C4-2B (cell line): ENCODE measurements at regions not wholly inside any gene's neighbourhood (a gene's known extent, or its start where the extent isn't known, plus 50 kb on each side); places are given as distances from the start of the nearest gene placed in this dataset.

Experiments used
- ZFX ChIP-seq: fragments of 450-650 bp; IDR thresholded peaks from 2 replicates; pipeline ENCODE4 v1.6.1; 2017
- TF ChIP-seq, protein P1 (sequence below): fragments of 450-650 bp; conservative IDR thresholded peaks from 2 replicates; pipeline ENCODE4 v1.5.1; 2017; ENCODE audit warnings: mild to moderate bottlenecking

DNA sequence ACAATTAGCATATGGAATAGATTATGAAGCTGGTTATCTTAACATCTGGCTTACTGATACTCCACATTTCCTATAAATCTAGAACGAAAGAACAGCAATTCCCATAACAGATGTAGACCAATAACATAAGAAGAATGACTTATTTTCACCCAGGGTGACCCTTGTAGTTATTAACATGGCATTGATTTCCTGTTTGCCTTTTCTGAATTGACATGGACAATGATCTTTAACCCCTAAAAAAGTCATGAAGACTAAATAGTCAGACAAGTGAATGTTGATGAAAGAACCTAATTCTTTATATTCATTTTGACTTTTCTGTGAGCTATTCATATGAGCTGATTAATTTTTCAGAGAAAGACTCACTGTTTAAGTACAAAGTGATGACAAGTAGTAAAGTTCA, 175.3 kb upstream of the CD180 start:
- TF ChIP-seq, protein P1, sequence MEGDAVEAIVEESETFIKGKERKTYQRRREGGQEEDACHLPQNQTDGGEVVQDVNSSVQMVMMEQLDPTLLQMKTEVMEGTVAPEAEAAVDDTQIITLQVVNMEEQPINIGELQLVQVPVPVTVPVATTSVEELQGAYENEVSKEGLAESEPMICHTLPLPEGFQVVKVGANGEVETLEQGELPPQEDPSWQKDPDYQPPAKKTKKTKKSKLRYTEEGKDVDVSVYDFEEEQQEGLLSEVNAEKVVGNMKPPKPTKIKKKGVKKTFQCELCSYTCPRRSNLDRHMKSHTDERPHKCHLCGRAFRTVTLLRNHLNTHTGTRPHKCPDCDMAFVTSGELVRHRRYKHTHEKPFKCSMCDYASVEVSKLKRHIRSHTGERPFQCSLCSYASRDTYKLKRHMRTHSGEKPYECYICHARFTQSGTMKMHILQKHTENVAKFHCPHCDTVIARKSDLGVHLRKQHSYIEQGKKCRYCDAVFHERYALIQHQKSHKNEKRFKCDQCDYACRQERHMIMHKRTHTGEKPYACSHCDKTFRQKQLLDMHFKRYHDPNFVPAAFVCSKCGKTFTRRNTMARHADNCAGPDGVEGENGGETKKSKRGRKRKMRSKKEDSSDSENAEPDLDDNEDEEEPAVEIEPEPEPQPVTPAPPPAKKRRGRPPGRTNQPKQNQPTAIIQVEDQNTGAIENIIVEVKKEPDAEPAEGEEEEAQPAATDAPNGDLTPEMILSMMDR: no peak
- TF ChIP-seq ZFX: no peak
